OCI-LY3 (cell line): ENCODE measurements at regions not wholly inside any gene's neighbourhood (a gene's known extent, or its start where the extent isn't known, plus 50 kb on each side); places are given as distances from the start of the nearest gene placed in this dataset.

ENCODE experiments used
- H2AFZ ChIP-seq: fragments of 200-600, 300-600 bp; shearing (Covaris generic); 2 replicates; pipeline ENCODE4 v1.6.0; 2014; ENCODE audit warnings: antibody characterized with exemption, low read depth, low read length
- H3K27ac ChIP-seq: fragments of 200-600, 300-600 bp; sonication (generic); 2 replicates; pipeline ENCODE4 v1.5.1; 2014; ENCODE audit warnings: mild to moderate bottlenecking, low read length, moderate library complexity, mixed read lengths
- H3K27me3 ChIP-seq: fragments of 200-600, 300-600 bp; sonication (generic); 2 replicates; pipeline ENCODE4 v1.6.1; 2014; ENCODE audit warnings: low read depth, low read length, mixed read lengths
- H3K36me3 ChIP-seq: fragments of 200-600, 300-600 bp; sonication (generic); replicated peaks from 2 replicates; pipeline ENCODE3; 2014; ENCODE audit warnings: low read depth, low read length, mixed read lengths
- H3K4me1 ChIP-seq: fragments of 300-600, 200-600 bp; sonication (generic); 2 replicates; pipeline ENCODE4 v1.6.1; 2014; ENCODE audit warnings: low read length, mixed read lengths
- H3K4me2 ChIP-seq: fragments of 200-600, 300-600 bp; sonication (generic); 2 replicates; pipeline ENCODE4 v1.6.1; 2014; ENCODE audit warnings: low read length, mixed read lengths
- H3K4me3 ChIP-seq: fragments of 300-600, 200-600 bp; sonication (generic); 2 replicates; pipeline ENCODE4 v1.5.1; 2014; ENCODE audit warnings: antibody characterized with exemption, mild to moderate bottlenecking, low read length, moderate library complexity
- H3K79me2 ChIP-seq: fragments of 300-600, 200-600 bp; shearing (Covaris generic); 2 replicates; pipeline ENCODE4 v1.6.1; 2014; ENCODE audit warnings: mild to moderate bottlenecking, low read length, mixed read lengths
- H3K9ac ChIP-seq: fragments of 300-600, 200-600 bp; shearing (Covaris generic); 2 replicates; pipeline ENCODE4 v1.6.0; 2014; ENCODE audit warnings: mild to moderate bottlenecking, low read length, moderate library complexity
- H3K9me3 ChIP-seq: fragments of 200-600, 300-600 bp; shearing (Covaris generic); 2 replicates; pipeline ENCODE4 v1.6.1; 2014; ENCODE audit warnings: low read length, mixed read lengths; ENCODE audit not compliant: insufficient read depth
- H4K20me1 ChIP-seq: fragments of 200-600, 300-600 bp; sonication (generic); 2 replicates; pipeline ENCODE4 v1.6.1; 2016; ENCODE audit warnings: low read length, mixed read lengths; ENCODE audit not compliant: insufficient read depth
- CTCF ChIP-seq: fragments of 200-600, 300-600 bp; sonication (generic); IDR thresholded peaks from 2 replicates; pipeline ENCODE4 v1.5.1; 2014; ENCODE audit warnings: antibody characterized with exemption, low read length, low read depth
- EZH2phosphoT487 ChIP-seq: fragments of 200-600 bp; shearing (Covaris generic); IDR thresholded peaks from 2 replicates; pipeline ENCODE4 v1.6.1; 2018; ENCODE audit warnings: antibody characterized with exemption, mixed run types, low read depth

GRCh38 chr3:87164245-87164644 is 62.9 kb upstream of the CHMP2B start:
- TF ChIP-seq EZH2phosphoT487 (no peak), CTCF (no peak)
- no peaks in the 10 kb centered on the region for H4K20me1 ChIP-seq
- H3K4me3 ChIP-seq = no peak overlapping the region
- no peak overlapping the region for H2AFZ ChIP-seq
- no peaks in the 10 kb centered on the region for H3K36me3 ChIP-seq
- no peaks in the 10 kb centered on the region for H3K79me2 ChIP-seq
- no peak overlapping the region for H3K27ac ChIP-seq
- no peaks in the 10 kb centered on the region for H3K27me3 ChIP-seq
- H3K4me1 ChIP-seq = peaks cover 4% of the 10 kb centered on the region; the same call in 1 of the 2 replicates
- no peaks in the 10 kb centered on the region for H3K9me3 ChIP-seq
- no peak overlapping the region for H3K9ac ChIP-seq
- H3K4me2 ChIP-seq = no peak overlapping the region

- no peaks in the 10 kb centered on the region for H3K27me3 ChIP-seq
- H3K79me2 ChIP-seq = no peaks in the 10 kb centered on the region
- H3K9me3 ChIP-seq = no peaks in the 10 kb centered on the region
- no peak overlapping the region for H3K9ac ChIP-seq
- H3K4me3 ChIP-seq = no peak overlapping the region
- no peak for TF ChIP-seq EZH2phosphoT487
- no peak for TF ChIP-seq CTCF
- H3K4me2 ChIP-seq = no peak overlapping the region
- H3K36me3 ChIP-seq = no peaks in the 10 kb centered on the region
- H3K27ac ChIP-seq = no peak overlapping the region
- no peak overlapping the region for H2AFZ ChIP-seq
- no peaks in the 10 kb centered on the region for H4K20me1 ChIP-seq
- no peaks in the 10 kb centered on the region for H3K4me1 ChIP-seq
Observed at GRCh38 chr3:87161851-87162250, 65.3 kb upstream of the CHMP2B start.

GRCh38 chr3:87161417-87161816 is 65.7 kb upstream of the CHMP2B start:
- H3K4me2 ChIP-seq = no peak overlapping the region
- no peaks in the 10 kb centered on the region for H3K9me3 ChIP-seq
- H3K27ac ChIP-seq = no peak overlapping the region
- no peak overlapping the region for H2AFZ ChIP-seq
- no peaks in the 10 kb centered on the region for H3K36me3 ChIP-seq
- H3K79me2 ChIP-seq = no peaks in the 10 kb centered on the region
- no peak overlapping the region for H3K9ac ChIP-seq
- TF ChIP-seq CTCF (no peak), EZH2phosphoT487 (no peak)
- H4K20me1 ChIP-seq = no peaks in the 10 kb centered on the region
- no peaks in the 10 kb centered on the region for H3K4me1 ChIP-seq
- H3K27me3 ChIP-seq = no peaks in the 10 kb centered on the region
- H3K4me3 ChIP-seq = no peak overlapping the region

GRCh38 chr3:87161013-87161412 is 66.1 kb upstream of the CHMP2B start:
- Histone ChIP-seq H3K4me1 (no peaks in the 10 kb centered on the region), H3K79me2 (no peaks in the 10 kb centered on the region), H3K27ac (no peak overlapping the region), H4K20me1 (no peaks in the 10 kb centered on the region), H3K9ac (no peak overlapping the region), H3K27me3 (no peaks in the 10 kb centered on the region), H3K4me3 (no peak overlapping the region), H2AFZ (no peak overlapping the region), H3K4me2 (no peak overlapping the region), H3K36me3 (no peaks in the 10 kb centered on the region), H3K9me3 (no peaks in the 10 kb centered on the region)
- TF ChIP-seq CTCF = no peak
- TF ChIP-seq EZH2phosphoT487 = no peak
